SK-N-SH treated with all-trans-retinoic acid at 6 μM for 48 hours (cell line): ENCODE measurements at regions not wholly inside any gene's neighbourhood (a gene's known extent, or its start where the extent isn't known, plus 50 kb on each side); places are given as distances from the start of the nearest gene placed in this dataset.

Experiments used
- ZFP30 ChIP-seq: fragments of 450-650 bp; formaldehyde crosslinking; IDR thresholded peaks from 2 replicates; pipeline ENCODE4 v1.5.0; 2022; ENCODE audit warnings: mild to moderate bottlenecking, moderate library complexity
- TF ChIP-seq, protein P1 (sequence below): fragments of 250-450 bp; sonication (Bioruptor Pico); IDR thresholded peaks from 2 replicates; pipeline ENCODE4 v1.5.1; 2020; ENCODE audit warnings: low read depth, mild to moderate bottlenecking, moderate library complexity
- TF ChIP-seq, protein P2 (sequence below): fragments of 250-450 bp; sonication (Bioruptor Pico); IDR thresholded peaks from 2 replicates; pipeline ENCODE4 v1.8.0; 2021; ENCODE audit warnings: low read depth, mild to moderate bottlenecking, moderate library complexity, borderline replicate concordance

DNA sequence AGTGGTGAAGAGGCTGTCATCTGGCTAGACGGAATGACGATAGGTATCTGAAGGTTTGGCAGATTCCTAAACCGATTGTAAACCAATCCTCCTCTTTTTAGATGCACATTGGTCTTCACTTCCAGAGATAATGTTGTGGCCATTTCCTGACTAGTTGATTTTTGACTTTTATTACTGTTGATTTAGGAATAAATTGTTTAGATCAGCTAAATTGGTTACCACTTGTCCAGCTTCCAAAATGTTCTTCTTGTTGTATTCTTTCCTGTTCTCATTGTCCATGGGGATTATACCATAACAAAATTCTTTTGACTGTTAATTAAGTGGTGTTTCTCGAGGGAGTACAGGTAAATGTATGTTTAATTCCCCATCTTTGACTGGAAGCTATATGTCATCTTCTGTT is 119.7 kb downstream of the MACROH2A1 start:
- TF ChIP-seq, protein P1, sequence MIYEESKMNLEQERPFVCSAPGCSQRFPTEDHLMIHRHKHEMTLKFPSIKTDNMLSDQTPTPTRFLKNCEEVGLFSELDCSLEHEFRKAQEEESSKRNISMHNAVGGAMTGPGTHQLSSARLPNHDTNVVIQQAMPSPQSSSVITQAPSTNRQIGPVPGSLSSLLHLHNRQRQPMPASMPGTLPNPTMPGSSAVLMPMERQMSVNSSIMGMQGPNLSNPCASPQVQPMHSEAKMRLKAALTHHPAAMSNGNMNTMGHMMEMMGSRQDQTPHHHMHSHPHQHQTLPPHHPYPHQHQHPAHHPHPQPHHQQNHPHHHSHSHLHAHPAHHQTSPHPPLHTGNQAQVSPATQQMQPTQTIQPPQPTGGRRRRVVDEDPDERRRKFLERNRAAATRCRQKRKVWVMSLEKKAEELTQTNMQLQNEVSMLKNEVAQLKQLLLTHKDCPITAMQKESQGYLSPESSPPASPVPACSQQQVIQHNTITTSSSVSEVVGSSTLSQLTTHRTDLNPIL (CRISPR knock-in tag) = no peak
- TF ChIP-seq ZFP30 = no peak
- TF ChIP-seq, protein P2, sequence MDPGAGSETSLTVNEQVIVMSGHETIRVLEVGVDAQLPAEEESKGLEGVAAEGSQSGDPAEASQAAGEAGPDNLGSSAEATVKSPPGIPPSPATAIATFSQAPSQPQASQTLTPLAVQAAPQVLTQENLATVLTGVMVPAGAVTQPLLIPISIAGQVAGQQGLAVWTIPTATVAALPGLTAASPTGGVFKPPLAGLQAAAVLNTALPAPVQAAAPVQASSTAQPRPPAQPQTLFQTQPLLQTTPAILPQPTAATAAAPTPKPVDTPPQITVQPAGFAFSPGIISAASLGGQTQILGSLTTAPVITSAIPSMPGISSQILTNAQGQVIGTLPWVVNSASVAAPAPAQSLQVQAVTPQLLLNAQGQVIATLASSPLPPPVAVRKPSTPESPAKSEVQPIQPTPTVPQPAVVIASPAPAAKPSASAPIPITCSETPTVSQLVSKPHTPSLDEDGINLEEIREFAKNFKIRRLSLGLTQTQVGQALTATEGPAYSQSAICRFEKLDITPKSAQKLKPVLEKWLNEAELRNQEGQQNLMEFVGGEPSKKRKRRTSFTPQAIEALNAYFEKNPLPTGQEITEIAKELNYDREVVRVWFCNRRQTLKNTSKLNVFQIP (CRISPR knock-in tag) = no peak
